CD4-positive, alpha-beta T cell treated with Interleukin-17A for 1 hour (primary cell): ENCODE measurements at regions not wholly inside any gene's neighbourhood (a gene's known extent, or its start where the extent isn't known, plus 50 kb on each side); places are given as distances from the start of the nearest gene placed in this dataset.
"Not testable (repeated sequence)": the region's sequence is repeated elsewhere in the genome, so short reads cannot be mapped to it uniquely, and the experiment has no call there.

Source experiments
- DNase-seq: peaks from one replicate; pipeline ENCODE4 v3.0.0-alpha.2; 2020

GRCh38 chr1:114260805-114261484 is 107.3 kb upstream of the SYT6 start:
- DNase-seq, result no peak

- DNase-seq, result no peak
Observed at GRCh38 chr1:114259511-114260160, 106.0 kb upstream of the SYT6 start.

DNA sequence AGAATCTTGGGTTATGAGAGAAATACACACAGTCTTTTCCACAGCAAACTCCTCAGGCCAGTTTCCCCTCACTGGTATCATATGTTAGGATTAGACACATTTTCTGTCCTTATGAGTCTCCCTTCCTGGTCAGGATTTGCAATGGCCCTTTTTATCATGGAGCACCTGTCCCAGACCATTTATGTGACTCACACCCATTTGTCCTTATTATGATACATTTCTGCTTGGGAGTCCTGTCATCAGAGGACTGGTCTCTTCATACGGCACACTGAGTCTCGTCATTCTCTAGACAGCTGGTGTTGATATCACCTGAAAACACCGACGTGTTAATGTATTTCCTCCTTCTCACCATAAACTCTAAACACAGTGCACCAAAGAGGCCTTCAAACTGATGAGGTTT is 105.0 kb upstream of the SYT6 start:
- no peak for DNase-seq

DNA sequence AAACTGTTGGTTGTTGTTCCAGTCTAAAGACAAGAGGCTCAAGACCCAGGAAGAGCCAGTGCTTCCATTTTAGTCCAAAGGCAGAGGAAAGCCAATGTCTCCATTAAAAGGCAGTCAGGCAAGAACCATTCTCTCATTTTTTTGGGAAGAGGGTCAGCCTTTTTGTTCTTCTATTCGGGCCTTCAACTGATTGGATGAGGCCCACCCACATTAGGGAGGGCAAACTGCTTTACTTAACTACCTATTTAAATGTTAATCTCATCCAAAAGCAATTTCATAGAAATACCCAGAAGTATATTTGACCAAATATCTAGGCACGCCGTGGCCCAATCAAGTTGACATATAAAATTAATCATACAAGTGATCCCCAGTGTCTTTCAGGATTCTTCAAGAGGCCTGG is 104.4 kb upstream of the SYT6 start:
- DNase-seq, result no peak

DNA sequence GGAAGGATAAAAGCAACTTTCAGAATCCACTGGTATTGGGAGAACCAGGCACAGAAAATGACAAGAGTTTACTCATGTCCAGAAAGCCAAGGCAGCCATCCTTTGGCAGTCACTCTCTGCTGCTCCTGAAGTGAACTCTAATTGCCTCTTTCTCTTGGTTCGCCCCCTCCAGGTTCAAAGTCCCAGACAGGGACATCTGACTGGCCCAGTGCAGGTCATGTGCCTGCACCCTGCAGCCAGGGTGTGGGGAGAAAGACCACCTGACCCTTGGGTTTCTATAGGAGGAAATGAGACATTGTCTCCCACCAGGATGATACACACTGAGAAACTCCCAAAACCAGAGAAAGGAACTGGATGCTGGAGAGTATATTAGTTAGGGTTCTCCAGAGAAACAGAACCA is 103.9 kb upstream of the SYT6 start:
- DNase-seq, result no peak

- DNase-seq, result no peak
Observed at GRCh38 chr1:114253900-114254299, 100.2 kb upstream of the SYT6 start.

DNA sequence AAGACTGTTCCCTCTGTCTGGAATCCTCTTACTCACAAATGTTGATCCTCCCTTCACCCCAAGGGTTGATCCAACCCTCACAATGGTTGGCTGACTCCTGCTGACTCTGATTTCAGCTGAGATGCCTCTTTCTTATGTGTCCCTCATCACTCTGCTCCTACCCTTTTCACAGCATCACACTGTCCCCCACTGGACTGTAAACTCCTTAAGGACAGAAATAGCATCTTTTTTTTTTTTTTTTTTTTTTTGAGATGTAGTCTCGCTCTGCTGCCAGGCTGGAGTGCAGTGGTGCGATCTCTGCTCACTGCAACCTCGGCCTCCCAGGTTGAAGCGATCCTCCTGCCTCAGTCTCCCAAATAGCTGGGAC is 97.9 kb upstream of the SYT6 start:
- no peak for DNase-seq

DNA sequence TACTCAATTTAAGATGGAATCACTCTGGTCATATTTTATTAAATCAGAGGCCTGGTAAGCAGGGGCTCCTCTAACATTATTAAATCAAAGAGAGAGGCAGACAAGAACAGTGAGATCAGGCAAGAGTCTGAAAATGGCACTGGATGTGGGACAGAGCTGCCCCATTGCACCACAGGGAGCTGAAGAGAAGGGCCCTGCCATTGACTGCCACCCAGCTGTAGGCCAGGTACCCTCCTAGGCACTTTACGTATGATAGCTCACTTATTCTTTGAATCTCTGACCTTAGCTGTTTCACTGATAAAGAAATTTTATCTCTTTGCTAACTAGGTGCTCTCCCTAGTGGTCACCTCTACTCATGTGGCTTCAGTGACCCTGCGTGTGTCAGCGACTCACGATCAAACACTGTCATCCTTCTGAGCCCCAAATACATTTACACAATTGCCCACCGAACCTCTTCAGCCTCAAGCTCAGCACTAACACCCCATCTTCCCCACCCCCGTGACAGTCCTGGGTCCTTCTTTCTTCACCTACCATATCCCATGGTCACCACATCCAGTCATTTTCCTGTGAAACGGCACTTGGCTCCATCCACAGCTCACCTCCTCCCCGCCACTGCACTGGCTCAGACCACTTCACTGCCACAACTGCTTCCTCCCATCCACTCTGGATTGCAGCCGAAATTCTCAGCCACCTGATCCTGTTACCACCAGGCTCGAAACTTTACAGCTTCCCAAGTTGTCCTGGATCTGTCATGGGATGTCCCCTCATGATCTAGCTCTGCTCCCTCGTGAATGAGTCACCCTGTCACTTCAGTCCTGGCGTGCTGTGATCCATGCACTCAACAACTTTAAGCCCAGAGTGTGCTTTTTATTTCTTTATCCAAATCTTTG is 97.3 kb upstream of the SYT6 start:
- DNase-seq, result no peak

GRCh38 chr1:114249691-114250090 is 96.0 kb upstream of the SYT6 start:
- DNase-seq, result no peak

GRCh38 chr1:114248162-114248561 is 94.5 kb upstream of the SYT6 start:
- no peak for DNase-seq

GRCh38 chr1:114242531-114243210 is 89.0 kb upstream of the SYT6 start:
- not testable (repeated sequence) for DNase-seq

DNA sequence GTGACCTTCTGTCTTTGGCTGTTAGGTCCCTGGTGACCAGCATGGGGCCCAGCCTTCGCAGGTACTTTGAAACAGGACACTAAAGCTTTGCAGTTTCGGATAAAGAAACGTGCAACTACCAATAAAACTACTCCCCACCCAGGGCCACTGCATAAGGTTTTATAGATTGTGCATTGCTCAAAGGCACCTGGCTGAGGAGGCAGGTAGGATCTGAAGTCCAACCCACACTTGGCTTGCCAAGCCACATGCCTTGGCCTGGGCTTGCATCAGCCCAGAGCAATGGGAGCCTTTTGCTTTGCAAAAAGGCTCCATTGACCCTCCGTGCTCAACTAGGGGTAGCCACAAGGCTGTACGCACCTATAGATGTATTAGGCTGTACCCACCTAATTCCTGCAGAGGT is 84.4 kb upstream of the SYT6 start:
- DNase-seq, result no peak

DNA sequence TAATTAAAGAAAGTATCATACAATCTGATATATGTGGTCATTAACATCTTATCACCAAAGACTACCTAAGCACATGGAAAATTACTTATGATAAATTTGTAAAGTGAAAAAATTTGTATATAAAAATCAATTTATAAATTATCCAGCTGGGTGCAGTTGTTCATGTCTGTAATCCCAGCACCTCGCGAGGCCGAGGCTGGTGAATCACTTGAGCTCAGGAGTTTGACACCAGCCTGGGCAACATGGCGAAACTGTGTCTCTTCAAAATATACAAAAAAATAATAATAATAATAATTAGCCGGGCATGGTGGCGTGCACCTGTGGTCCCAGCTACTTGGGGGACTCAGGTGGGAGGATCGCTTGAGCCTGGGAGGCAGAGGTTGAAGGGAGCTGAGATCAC is 82.8 kb upstream of the SYT6 start:
- DNase-seq, result no peak

DNA sequence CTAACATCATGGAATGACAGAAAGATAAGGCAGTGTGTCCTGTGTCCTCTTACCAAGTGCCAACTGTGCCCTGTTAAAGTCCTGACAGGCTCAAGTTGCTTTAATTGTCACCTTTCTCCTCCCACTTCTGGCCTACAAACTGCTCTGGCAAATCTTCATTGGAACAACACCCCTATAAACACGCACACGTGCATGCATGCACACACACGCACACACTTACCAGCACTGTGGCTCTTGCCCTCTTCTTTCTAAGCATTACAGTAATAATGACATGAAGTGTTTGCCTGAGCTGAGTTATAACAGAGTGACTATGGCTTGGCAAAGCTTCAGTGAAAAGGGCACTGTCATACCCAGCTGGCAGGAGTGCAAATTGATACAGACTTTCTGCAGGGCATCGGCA is 82.3 kb upstream of the SYT6 start:
- no peak for DNase-seq

- no peak for DNase-seq
Observed at GRCh38 chr1:114235281-114235680, 81.6 kb upstream of the SYT6 start.

DNA sequence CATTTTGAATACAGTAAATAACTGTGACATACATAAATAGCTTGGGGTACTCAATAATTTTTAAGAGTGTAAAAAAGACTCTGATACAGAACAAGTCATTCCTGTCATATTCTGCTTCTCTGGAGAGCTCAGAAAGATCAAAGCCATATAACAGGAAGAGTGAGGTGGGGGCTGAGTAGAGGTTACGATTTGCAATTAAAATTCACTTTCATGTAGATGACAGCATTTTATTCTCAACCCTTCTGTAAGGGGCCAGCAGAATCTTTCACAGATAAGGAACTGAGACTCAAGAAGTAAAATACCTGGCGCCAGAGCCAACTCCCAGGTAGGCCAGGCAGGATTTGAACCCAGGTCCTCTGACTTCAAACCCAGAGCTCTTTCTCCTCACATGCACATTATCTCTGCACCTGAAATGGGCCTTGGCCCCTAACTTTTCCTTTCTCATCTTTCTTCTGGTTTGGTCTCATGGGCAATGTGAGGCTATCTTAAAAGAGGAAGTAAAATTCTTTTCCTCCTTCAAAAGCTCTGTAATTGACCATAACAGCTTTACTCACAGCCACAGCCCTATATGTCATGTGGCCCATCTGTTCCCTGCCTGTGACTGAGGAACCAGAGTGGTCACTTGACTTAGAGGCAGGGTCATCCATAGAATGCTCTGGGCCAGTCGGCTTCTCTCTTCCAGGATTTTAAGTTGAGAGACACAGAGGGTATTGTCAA is 80.9 kb upstream of the SYT6 start:
- no peak for DNase-seq

- no peak for DNase-seq
Observed at GRCh38 chr1:114232691-114233090, 79.0 kb upstream of the SYT6 start.

DNA sequence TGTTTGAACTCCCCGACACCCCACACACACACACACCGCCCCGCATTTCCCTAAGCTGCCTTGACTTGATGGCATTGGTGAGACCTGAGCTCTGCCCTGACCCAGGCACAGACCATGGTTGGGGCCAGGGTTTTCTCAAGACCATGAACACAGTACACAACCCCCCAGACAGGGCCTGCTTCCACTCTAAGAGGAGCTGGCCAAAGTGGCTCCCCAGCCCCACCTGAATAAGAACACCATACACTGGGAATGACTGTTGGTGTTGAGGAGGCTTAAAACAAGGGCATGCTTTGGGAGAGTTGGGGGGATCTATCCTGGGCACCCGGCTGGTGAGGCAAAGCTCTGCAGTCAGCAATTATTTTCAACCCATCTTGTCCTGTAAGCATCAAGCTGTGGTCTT is 77.6 kb upstream of the SYT6 start:
- no peak for DNase-seq

DNA sequence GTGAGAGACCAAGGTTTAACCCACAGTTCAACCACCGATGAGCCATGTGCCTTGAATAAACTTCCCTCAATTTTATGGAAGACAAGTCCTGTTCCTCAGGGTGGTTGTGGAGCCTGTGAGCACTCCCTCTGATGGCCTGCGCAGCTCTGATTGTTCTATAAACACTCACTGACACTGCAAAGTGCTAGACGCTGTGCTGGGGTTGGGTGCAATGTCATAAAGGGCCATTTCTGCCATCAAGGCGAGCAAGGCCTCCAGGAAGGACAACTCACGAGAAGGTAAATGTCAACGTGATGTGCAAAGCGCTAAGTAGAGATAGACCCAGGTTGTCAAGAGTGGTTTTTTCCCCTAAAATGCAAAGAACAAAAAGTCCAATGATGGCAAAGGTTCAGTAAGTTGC is 75.7 kb upstream of the SYT6 start:
- no peak for DNase-seq

GRCh38 chr1:114227059-114227458 is 73.4 kb upstream of the SYT6 start:
- no peak for DNase-seq

- DNase-seq, result no peak
Observed at GRCh38 chr1:114224196-114224907, 70.7 kb upstream of the SYT6 start.

DNA sequence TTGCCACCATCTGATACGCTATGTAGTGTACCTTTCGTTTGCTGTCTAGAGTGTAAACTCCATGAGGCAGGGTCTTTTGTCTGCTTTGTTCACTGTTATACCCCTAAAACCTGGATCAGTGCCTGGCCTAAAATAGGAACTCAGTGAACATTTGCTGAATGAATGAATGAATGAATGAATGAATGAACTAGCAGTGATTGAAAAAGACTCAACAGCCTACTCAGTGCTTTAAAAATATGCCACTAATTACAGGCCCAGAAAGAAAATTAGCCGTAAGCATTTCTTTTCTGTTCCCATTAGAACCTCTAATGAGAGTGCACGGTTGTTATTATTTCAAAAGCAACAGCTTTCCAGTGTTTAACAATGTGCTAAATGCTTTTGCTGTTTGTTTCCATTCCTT is 69.3 kb upstream of the SYT6 start:
- DNase-seq, result no peak
